B cell (primary cell): ENCODE measurements at regions not wholly inside any gene's neighbourhood (a gene's known extent, or its start where the extent isn't known, plus 50 kb on each side); places are given as distances from the start of the nearest gene placed in this dataset.

ENCODE experiments used
- ATAC-seq: fragments of 200-7000 bp; cut with Tn5 transposase; one replicate; pipeline ENCODE4 v1.10.0; 2021; ENCODE audit warnings: low read depth, mild to moderate bottlenecking, moderate number of reproducible peaks, moderate library complexity
- CTCF ChIA-PET: fragments of 350-600 bp; sonication (Branson Sonifier 250); formaldehyde crosslinking; loops from one replicate; lab custom pipeline; 2021; ENCODE audit warnings: antibody characterized with exemption, inconsistent platforms; lab: Charles Lee
- POLR2A ChIA-PET: fragments of 350-600 bp; sonication (Branson Sonifier 250); formaldehyde crosslinking; loops from one replicate; lab custom pipeline; 2021; ENCODE audit warnings: antibody characterized with exemption; lab: Charles Lee
- DNase-seq: peaks from one replicate; pipeline ENCODE4 v3.0.0; 2013
- H2AFZ ChIP-seq: 2 replicates; pipeline ENCODE4 v1.6.1; 2012; ENCODE audit warnings: mild to moderate bottlenecking, low read depth, low read length; ENCODE audit not compliant: insufficient read depth, poor library complexity, severe bottlenecking
- H3K27ac ChIP-seq, 2 donors: 1 replicate in 1 of 2; 2 replicates in 1 of 2; pipeline ENCODE4 v1.5.1; 2012 to 2013; ENCODE audit warnings: low read length in 2 of 2, mild to moderate bottlenecking in 2 of 2, moderate library complexity in 1 of 2
- H3K27me3 ChIP-seq, 4 experiments: fragments of 200-600 bp in 1 of 4; sonication (generic) in 1 of 4; replicated peaks in 1 of 4; 1 replicate in 2 of 4; 2 replicates in 2 of 4; pipeline versions ENCODE4 v1.6.1 to v1.7.0; 2013 to 2016; ENCODE audit warnings: low read length in 3 of 4, mild to moderate bottlenecking in 2 of 4, mixed read lengths in 1 of 4, moderate library complexity in 1 of 4; ENCODE audit not compliant: insufficient read depth in 4 of 4, control insufficient read depth in 3 of 4; ENCODE audit errors: control extremely low read depth in 1 of 4
- H3K36me3 ChIP-seq, 2 experiments: replicated peaks in 1 of 2; 1 replicate in 1 of 2; 2 replicates in 1 of 2; pipeline versions ENCODE4 v1.6.1 to v1.7.1; 2013; ENCODE audit warnings: low read length in 1 of 2; ENCODE audit not compliant: insufficient read depth in 2 of 2, control insufficient read depth in 1 of 2; ENCODE audit errors: control extremely low read depth in 1 of 2, extremely low read depth in 1 of 2
- H3K4me1 ChIP-seq, 2 donors: fragments of 200-600 bp in 1 of 2; sonication (generic) in 1 of 2; 1 replicate in 1 of 2; 2 replicates in 1 of 2; pipeline versions ENCODE4 v1.5.1 to v1.6.1; 2013 to 2017; ENCODE audit warnings: low read length in 2 of 2; ENCODE audit not compliant: control insufficient read depth in 2 of 2, insufficient read depth in 2 of 2
- H3K4me2 ChIP-seq: replicated peaks from 2 replicates; pipeline ENCODE3; 2012; ENCODE audit warnings: mild to moderate bottlenecking, low read depth, low read length; ENCODE audit not compliant: poor library complexity, severe bottlenecking
- H3K4me3 ChIP-seq, 5 experiments: fragments of 200-600 bp in 1 of 5; sonication (generic) in 1 of 5; 1 replicate in 3 of 5; 2 replicates in 2 of 5; pipeline versions ENCODE4 v1.5.1 to v1.7.0; 2011 to 2016; ENCODE audit warnings: low read length in 4 of 5, mild to moderate bottlenecking in 4 of 5, low read depth in 2 of 5, control low read depth in 1 of 5, moderate library complexity in 1 of 5; ENCODE audit not compliant: insufficient read depth in 1 of 5; ENCODE audit errors: control extremely low read depth in 1 of 5, extremely low read depth in 1 of 5
- H3K79me2 ChIP-seq: fragments of 200-600 bp; sonication (generic); one replicate; pipeline ENCODE4 v1.6.0; 2016; ENCODE audit warnings: low read length; ENCODE audit not compliant: control insufficient read depth, insufficient read depth
- H3K9ac ChIP-seq: fragments of 200-600 bp; sonication (generic); 2 replicates; pipeline ENCODE4 v1.6.1; 2017; ENCODE audit warnings: mild to moderate bottlenecking, low read length, moderate library complexity
- H3K9me3 ChIP-seq, 3 donors: one replicate each; pipeline versions ENCODE4 v1.6.1 to v1.7.1; 2013; ENCODE audit warnings: low read length in 2 of 3; ENCODE audit not compliant: control insufficient read depth in 2 of 3, insufficient read depth in 1 of 3; ENCODE audit errors: control extremely low read depth in 1 of 3
- H4K20me1 ChIP-seq: 2 replicates; pipeline ENCODE4 v1.6.0; 2012; ENCODE audit warnings: mild to moderate bottlenecking, low read length; ENCODE audit not compliant: insufficient read depth, control insufficient read depth, poor library complexity, severe bottlenecking
- H3K27ac Mint-ChIP-seq: one replicate; pipeline ENCODE4 v1.8.0; 2021; ENCODE audit warnings: mixed read lengths
- H3K27me3 Mint-ChIP-seq: one replicate; pipeline ENCODE4 v1.8.0; 2021; ENCODE audit warnings: mixed read lengths
- H3K4me1 Mint-ChIP-seq: one replicate; pipeline ENCODE4 v1.8.0; 2021; ENCODE audit warnings: mixed read lengths
- H3K4me3 Mint-ChIP-seq: one replicate; pipeline ENCODE4 v1.8.0; 2021; ENCODE audit warnings: mixed read lengths
- H3K9me3 Mint-ChIP-seq: one replicate; pipeline ENCODE4 v1.8.0; 2022; ENCODE audit warnings: mixed read lengths; ENCODE audit not compliant: insufficient read depth
- EZH2 ChIP-seq: IDR thresholded peaks from 2 replicates; pipeline ENCODE4 v1.6.1; 2012; ENCODE audit warnings: borderline replicate concordance, low read depth, mild to moderate bottlenecking, moderate library complexity, low read length; ENCODE audit not compliant: insufficient read depth, poor library complexity, severe bottlenecking
- WGBS: methylation state at CpG from one replicate; pipeline ENCODE4 v1.1.5; 2013; ENCODE audit warnings: missing lambda C conversion rate; ENCODE audit not compliant: insufficient coverage; 5-methylcytosine and 5-hydroxymethylcytosine counted together
- intact Hi-C: fragments of 100-400 bp; cut with micrococcal nuclease; formaldehyde crosslinking; loops from one replicate; pipeline ENCODE4 v1.10.0; 2022
- TF ChIP-seq, protein P1 (sequence below): fragments of 200-600 bp; IDR thresholded peaks from one replicate; pipeline ENCODE4 v1.8.0; 2022; ENCODE audit warnings: antibody characterized with exemption, mild to moderate bottlenecking

DNA sequence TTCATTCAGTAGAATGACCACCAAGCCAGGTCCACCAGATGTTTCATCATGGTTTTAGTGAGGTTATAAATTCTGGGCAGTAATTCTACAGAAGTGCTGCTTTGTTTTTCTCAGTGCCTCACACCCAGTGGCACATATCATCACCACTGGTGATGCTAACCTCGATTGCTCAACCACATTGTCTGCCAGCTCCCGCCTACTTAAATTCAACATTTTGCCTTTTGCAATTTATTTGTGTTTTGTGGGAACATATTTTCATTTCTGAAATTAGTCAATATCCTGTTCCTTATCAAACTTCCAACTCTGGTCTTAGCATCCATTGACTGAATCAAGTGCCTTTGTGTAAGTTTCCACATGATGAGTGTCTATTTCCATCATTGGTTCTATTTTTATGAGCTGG lies 62.3 kb upstream of the TMEM178A start:
- DNase-seq = no peak
- intact Hi-C loops = no loop called here
- no peak for TF ChIP-seq EZH2
- TF ChIP-seq, protein P1, sequence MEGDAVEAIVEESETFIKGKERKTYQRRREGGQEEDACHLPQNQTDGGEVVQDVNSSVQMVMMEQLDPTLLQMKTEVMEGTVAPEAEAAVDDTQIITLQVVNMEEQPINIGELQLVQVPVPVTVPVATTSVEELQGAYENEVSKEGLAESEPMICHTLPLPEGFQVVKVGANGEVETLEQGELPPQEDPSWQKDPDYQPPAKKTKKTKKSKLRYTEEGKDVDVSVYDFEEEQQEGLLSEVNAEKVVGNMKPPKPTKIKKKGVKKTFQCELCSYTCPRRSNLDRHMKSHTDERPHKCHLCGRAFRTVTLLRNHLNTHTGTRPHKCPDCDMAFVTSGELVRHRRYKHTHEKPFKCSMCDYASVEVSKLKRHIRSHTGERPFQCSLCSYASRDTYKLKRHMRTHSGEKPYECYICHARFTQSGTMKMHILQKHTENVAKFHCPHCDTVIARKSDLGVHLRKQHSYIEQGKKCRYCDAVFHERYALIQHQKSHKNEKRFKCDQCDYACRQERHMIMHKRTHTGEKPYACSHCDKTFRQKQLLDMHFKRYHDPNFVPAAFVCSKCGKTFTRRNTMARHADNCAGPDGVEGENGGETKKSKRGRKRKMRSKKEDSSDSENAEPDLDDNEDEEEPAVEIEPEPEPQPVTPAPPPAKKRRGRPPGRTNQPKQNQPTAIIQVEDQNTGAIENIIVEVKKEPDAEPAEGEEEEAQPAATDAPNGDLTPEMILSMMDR = no peak
- Histone ChIP-seq H3K4me1 (no peaks in the 10 kb centered on the region), H3K79me2 (no peaks in the 10 kb centered on the region), H3K4me2 (no peak overlapping the region), H3K4me3 (no peak overlapping the region), H3K27me3 (no peaks in the 10 kb centered on the region), H2AFZ (no peak overlapping the region), H3K36me3 (no peaks in the 10 kb centered on the region), H3K27ac (no peak overlapping the region), H4K20me1 (no peaks in the 10 kb centered on the region), H3K9ac (no peak overlapping the region), H3K9me3 (no peaks in the 10 kb centered on the region)
- POLR2A ChIA-PET = no interaction called here
- no peak overlapping the region for H3K27ac Mint-ChIP-seq
- no peak overlapping the region for H3K4me3 Mint-ChIP-seq
- H3K9me3 Mint-ChIP-seq = no peaks in the 10 kb centered on the region
- ATAC-seq = no peak
- peaks cover 6% of the 10 kb centered on the region for H3K27me3 Mint-ChIP-seq
- H3K4me1 Mint-ChIP-seq = no peaks in the 10 kb centered on the region
- WGBS = no CpG with 5 or more reads among the region's 2 CpGs
- CTCF ChIA-PET = interaction anchor here (0.6 kb wide), 1 partner anchor 248 kb away, joined by 3 read pairs; no protein-coding TSS in a partner anchor

DNA sequence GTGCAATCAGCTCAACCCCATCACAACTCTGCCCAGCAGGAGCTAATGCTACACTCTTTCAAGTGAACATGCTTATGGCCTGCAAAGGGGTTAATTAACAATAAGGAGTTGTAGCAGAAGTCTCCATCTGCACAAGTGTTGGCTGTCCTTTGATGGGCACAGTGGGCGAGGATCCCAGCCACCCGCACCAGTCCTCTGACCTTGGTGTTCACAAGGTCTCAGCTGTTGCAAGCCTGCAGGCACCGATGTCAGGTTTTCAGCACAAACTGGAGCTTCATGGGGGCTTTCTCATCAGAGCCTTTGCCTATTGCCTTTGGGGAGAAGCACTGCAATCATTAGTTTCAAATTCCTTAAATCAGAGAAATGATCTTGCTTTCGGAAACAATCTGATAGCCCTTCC lies 60.9 kb upstream of the TMEM178A start:
- Histone ChIP-seq H4K20me1 (no peaks in the 10 kb centered on the region), H3K9ac (no peak overlapping the region), H3K4me3 (no peak overlapping the region), H3K27me3 (no peaks in the 10 kb centered on the region), H3K4me1 (no peaks in the 10 kb centered on the region), H3K79me2 (no peaks in the 10 kb centered on the region), H3K27ac (no peak overlapping the region), H2AFZ (no peak overlapping the region), H3K36me3 (no peaks in the 10 kb centered on the region), H3K4me2 (no peak overlapping the region), H3K9me3 (no peaks in the 10 kb centered on the region)
- ATAC-seq = no peak
- H3K4me1 Mint-ChIP-seq = no peaks in the 10 kb centered on the region
- no peak overlapping the region for H3K4me3 Mint-ChIP-seq
- intact Hi-C loops = no loop called here
- H3K9me3 Mint-ChIP-seq = no peaks in the 10 kb centered on the region
- WGBS = 97% methylated on average over 4 of the region's 4 CpGs
- no peak overlapping the region for H3K27ac Mint-ChIP-seq
- no peak for DNase-seq
- ChIA-PET CTCF (no interaction called here), POLR2A (no interaction called here)
- peaks cover 6% of the 10 kb centered on the region for H3K27me3 Mint-ChIP-seq
- no peak for TF ChIP-seq EZH2
- TF ChIP-seq, protein P1 = no peak
